ENCODE measurements at regions not wholly inside any gene's neighbourhood (a gene's known extent, or its start where the extent isn't known, plus 50 kb on each side); places are given as distances from the start of the nearest gene placed in this dataset.
"Not testable (repeated sequence)": the region's sequence is repeated elsewhere in the genome, so short reads cannot be mapped to it uniquely, and the experiment has no call there.

- Mint-ChIP-seq H3K27ac (ENCODE audit: unreplicated experiment) (no peak overlapping the region), H3K36me3 (ENCODE audit: unreplicated experiment) (peaks cover 12% of the 10 kb centered on the region), H3K27me3 (ENCODE audit: unreplicated experiment) (no peaks in the 10 kb centered on the region), H3K9me3 (ENCODE audit: unreplicated experiment) (peaks cover 4% of the 10 kb centered on the region), H3K4me3 (ENCODE audit: unreplicated experiment) (no peak overlapping the region), H3K4me1 (ENCODE audit: low read depth, unreplicated experiment) (peaks cover 15% of the 10 kb centered on the region)
- no peak for TF ChIP-seq CTCF (IDR thresholded peaks at IDR 0.05; ENCODE audit: partially characterized antibody, unreplicated experiment)
- DNase-seq, result no peak
Observed at GRCh38 chr1:222377428-222378088, 170.3 kb downstream of the HHIPL2 start.

DNA sequence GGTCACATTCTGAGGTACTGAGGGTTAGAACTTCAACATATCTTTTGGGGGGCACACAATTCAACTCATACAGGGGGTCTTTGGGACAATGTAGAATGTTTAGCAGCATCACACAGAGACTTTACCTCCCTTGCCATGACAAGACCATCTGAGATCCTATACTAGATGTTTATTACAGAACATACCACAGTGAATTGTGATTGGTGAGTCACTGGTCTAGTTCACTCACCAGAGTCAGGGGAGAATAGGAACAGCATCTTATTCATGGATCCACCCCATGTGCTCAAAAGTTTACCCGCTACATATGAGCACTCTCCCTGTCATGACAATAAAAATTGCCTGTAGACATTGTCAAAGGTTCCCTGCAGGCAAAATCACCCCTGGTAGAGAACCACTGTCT, 171.1 kb downstream of the HHIPL2 start:
- H3K36me3 Mint-ChIP-seq (ENCODE audit: unreplicated experiment), result peaks cover 12% of the 10 kb centered on the region
- DNase-seq; H3K27me3 Mint-ChIP-seq (ENCODE audit: unreplicated experiment); H3K27ac Mint-ChIP-seq (ENCODE audit: unreplicated experiment); H3K4me3 Mint-ChIP-seq (ENCODE audit: unreplicated experiment); H3K9me3 Mint-ChIP-seq (ENCODE audit: unreplicated experiment): not testable (repeated sequence)
- peaks cover 15% of the 10 kb centered on the region for H3K4me1 Mint-ChIP-seq (ENCODE audit: low read depth, unreplicated experiment)

- no peak overlapping the region for H3K27ac Mint-ChIP-seq (ENCODE audit: unreplicated experiment)
- no peaks in the 10 kb centered on the region for H3K27me3 Mint-ChIP-seq (ENCODE audit: unreplicated experiment)
- H3K9me3 Mint-ChIP-seq (ENCODE audit: unreplicated experiment), result peaks cover 6% of the 10 kb centered on the region
- H3K4me1 Mint-ChIP-seq (ENCODE audit: low read depth, unreplicated experiment), result peaks cover 25% of the 10 kb centered on the region
- H3K36me3 Mint-ChIP-seq (ENCODE audit: unreplicated experiment), result peaks cover 12% of the 10 kb centered on the region
- TF ChIP-seq CTCF (IDR thresholded peaks at IDR 0.05; ENCODE audit: partially characterized antibody, unreplicated experiment), result no peak
- DNase-seq, result no peak
- no peak overlapping the region for H3K4me3 Mint-ChIP-seq (ENCODE audit: unreplicated experiment)
Observed at GRCh38 chr1:222375701-222376100, 172.2 kb downstream of the HHIPL2 start.

DNA sequence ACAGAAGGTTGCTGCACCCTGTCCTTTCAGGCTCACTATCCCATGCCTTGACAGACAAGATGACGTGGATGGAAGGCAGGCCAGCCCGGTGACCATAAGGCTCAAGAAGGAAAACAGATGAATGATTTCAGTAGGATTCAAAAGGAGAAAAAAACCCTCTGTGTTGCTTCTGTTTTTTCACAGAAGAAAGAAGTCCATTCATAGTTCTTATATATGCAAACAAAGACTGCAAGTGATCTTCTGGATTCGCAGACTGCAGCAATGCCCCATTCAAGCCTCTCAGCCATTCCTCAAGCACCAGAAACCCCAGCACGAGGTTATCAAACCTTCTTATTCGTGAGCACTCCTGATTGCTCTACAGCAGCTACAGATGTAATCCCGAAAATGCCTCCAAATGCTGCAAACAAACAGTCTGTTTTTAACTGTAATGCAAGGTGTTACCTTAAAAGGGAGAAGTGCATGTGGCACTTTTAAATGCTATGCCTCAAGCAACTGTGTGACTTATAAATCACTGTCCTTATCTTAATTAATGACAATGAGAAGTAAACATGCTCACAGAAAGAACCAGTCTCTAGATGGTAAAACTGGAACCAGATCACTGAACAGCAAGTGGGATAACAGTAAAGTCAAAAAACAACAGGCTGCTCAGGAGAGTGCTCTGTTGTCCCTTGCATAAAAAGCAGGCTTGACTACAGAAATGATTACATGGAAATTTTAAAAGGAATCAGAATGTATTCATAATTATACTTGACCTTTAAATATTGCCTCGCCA, 173.9 kb downstream of the HHIPL2 start:
- Mint-ChIP-seq H3K36me3 (ENCODE audit: unreplicated experiment) (no peaks in the 10 kb centered on the region), H3K27me3 (ENCODE audit: unreplicated experiment) (peaks cover 2% of the 10 kb centered on the region), H3K27ac (ENCODE audit: unreplicated experiment) (no peak overlapping the region), H3K9me3 (ENCODE audit: unreplicated experiment) (peaks cover 7% of the 10 kb centered on the region), H3K4me3 (ENCODE audit: unreplicated experiment) (no peak overlapping the region), H3K4me1 (ENCODE audit: low read depth, unreplicated experiment) (peaks cover 39% of the 10 kb centered on the region)
- DNase-seq, result no peak
- TF ChIP-seq CTCF (IDR thresholded peaks at IDR 0.05; ENCODE audit: partially characterized antibody, unreplicated experiment), result no peak

DNA sequence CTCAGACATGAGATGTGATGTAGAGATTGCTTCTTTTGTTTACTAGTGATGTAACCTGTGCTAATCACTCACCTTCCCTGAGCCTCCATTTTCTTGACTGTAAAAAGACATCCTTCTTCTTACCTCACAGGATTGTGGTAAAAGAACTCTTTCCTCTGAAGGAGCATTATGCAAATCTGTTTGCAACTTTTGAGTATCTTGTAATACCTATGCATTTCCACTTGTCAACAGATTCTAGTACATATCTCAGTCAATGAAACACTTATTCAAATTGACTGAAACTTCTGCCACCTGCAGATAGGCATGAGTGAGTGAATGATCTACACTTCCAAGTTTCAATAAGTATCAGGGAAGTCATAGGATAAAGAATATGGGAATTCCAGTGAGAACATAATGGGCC, 174.7 kb downstream of the HHIPL2 start:
- Mint-ChIP-seq H3K4me1 (ENCODE audit: low read depth, unreplicated experiment) (peaks cover 40% of the 10 kb centered on the region), H3K27ac (ENCODE audit: unreplicated experiment) (no peak overlapping the region), H3K36me3 (ENCODE audit: unreplicated experiment) (no peaks in the 10 kb centered on the region), H3K27me3 (ENCODE audit: unreplicated experiment) (peaks cover 2% of the 10 kb centered on the region), H3K9me3 (ENCODE audit: unreplicated experiment) (peaks cover 8% of the 10 kb centered on the region), H3K4me3 (ENCODE audit: unreplicated experiment) (no peak overlapping the region)
- DNase-seq, result no peak
- no peak for TF ChIP-seq CTCF (IDR thresholded peaks at IDR 0.05; ENCODE audit: partially characterized antibody, unreplicated experiment)
